MM.1S (cell line): ENCODE measurements at regions not wholly inside any gene's neighbourhood (a gene's known extent, or its start where the extent isn't known, plus 50 kb on each side); places are given as distances from the start of the nearest gene placed in this dataset.

Experiments used
- DNase-seq: peaks from one replicate; pipeline ENCODE4 v3.0.0-alpha.2; 2015
- H2AFZ ChIP-seq: fragments of 300-600 bp; sonication (generic); 2 replicates; pipeline ENCODE4 v1.6.0; 2016; ENCODE audit warnings: antibody characterized with exemption, low read length
- H3F3A ChIP-seq: fragments of 300-600 bp; sonication (generic); 2 replicates; pipeline ENCODE4 v1.6.1; 2016; ENCODE audit warnings: mild to moderate bottlenecking, antibody characterized with exemption, low read length, moderate library complexity, mixed read lengths; ENCODE audit not compliant: insufficient read depth
- H3K27ac ChIP-seq: fragments of 300-600 bp; sonication (generic); 2 replicates; pipeline ENCODE4 v1.5.1; 2016; ENCODE audit warnings: mild to moderate bottlenecking, low read length
- H3K27me3 ChIP-seq: fragments of 300-600 bp; sonication (generic); replicated peaks from 2 replicates; pipeline ENCODE4 v1.6.0; 2016; ENCODE audit warnings: low read length; ENCODE audit not compliant: insufficient read depth
- H3K36me3 ChIP-seq: fragments of 300-600 bp; sonication (generic); replicated peaks from 2 replicates; pipeline ENCODE4 v1.6.1; 2016; ENCODE audit warnings: mild to moderate bottlenecking, low read length, mixed read lengths; ENCODE audit not compliant: insufficient read depth
- H3K4me1 ChIP-seq: fragments of 300-600 bp; sonication (generic); 2 replicates; pipeline ENCODE4 v1.6.1; 2016; ENCODE audit warnings: low read length, mixed read lengths
- H3K4me2 ChIP-seq: fragments of 300-600 bp; sonication (generic); 2 replicates; pipeline ENCODE4 v1.6.0; 2016; ENCODE audit warnings: low read depth, low read length
- H3K4me3 ChIP-seq: fragments of 300-600 bp; sonication (generic); 2 replicates; pipeline ENCODE4 v1.5.1; 2016; ENCODE audit warnings: low read length, mixed read lengths
- H3K79me2 ChIP-seq: fragments of 300-600 bp; sonication (generic); 2 replicates; pipeline ENCODE4 v1.6.1; 2016; ENCODE audit warnings: mixed run types, low read length, mixed read lengths
- H3K9ac ChIP-seq: fragments of 300-600 bp; sonication (generic); 2 replicates; pipeline ENCODE4 v1.6.1; 2016; ENCODE audit warnings: low read length, mixed read lengths
- H3K9me2 ChIP-seq: fragments of 300-600 bp; sonication (generic); replicated peaks from 2 replicates; pipeline ENCODE4 v1.6.1; 2016; ENCODE audit warnings: mild to moderate bottlenecking, low read length, mixed read lengths; ENCODE audit not compliant: insufficient read depth
- H3K9me3 ChIP-seq: fragments of 300-600 bp; sonication (generic); replicated peaks from 2 replicates; pipeline ENCODE4 v1.6.1; 2016; ENCODE audit warnings: mild to moderate bottlenecking, low read length, mixed read lengths; ENCODE audit not compliant: insufficient read depth
- H4K20me1 ChIP-seq: fragments of 300-600 bp; sonication (generic); 2 replicates; pipeline ENCODE4 v1.6.1; 2016; ENCODE audit warnings: mild to moderate bottlenecking, low read length, moderate library complexity, mixed read lengths; ENCODE audit not compliant: insufficient read depth
- CTCF ChIP-seq: fragments of 300-600 bp; sonication (generic); IDR thresholded peaks from 2 replicates; pipeline ENCODE4 v1.5.1; 2016; ENCODE audit warnings: antibody characterized with exemption, low read length, mixed read lengths
- EZH2 ChIP-seq: fragments of 300-600 bp; sonication (generic); optimal IDR thresholded peaks from 2 replicates; pipeline ENCODE3; 2017; ENCODE audit warnings: low read depth, mild to moderate bottlenecking, antibody characterized with exemption, low read length, mixed read lengths
- EZH2phosphoT487 ChIP-seq: fragments of 300-600 bp; sonication (generic); IDR thresholded peaks from 2 replicates; pipeline ENCODE4 v1.6.1; 2018; ENCODE audit warnings: antibody characterized with exemption, low read length

GRCh38 chr3:81274671-81275070 is 486.8 kb downstream of the GBE1 start:
- H3K27ac ChIP-seq: no peak overlapping the region
- H3K9me2 ChIP-seq: no peaks in the 10 kb centered on the region
- H3K79me2 ChIP-seq: no peaks in the 10 kb centered on the region
- H3K9me3 ChIP-seq: no peaks in the 10 kb centered on the region
- no peak overlapping the region for H3K9ac ChIP-seq
- H3K4me3 ChIP-seq: no peak overlapping the region
- H3K4me2 ChIP-seq: no peak overlapping the region
- H2AFZ ChIP-seq: no peak overlapping the region
- no peak for TF ChIP-seq CTCF
- TF ChIP-seq EZH2phosphoT487: no peak
- no peak for TF ChIP-seq EZH2
- H3K27me3 ChIP-seq: no peaks in the 10 kb centered on the region
- no peaks in the 10 kb centered on the region for H4K20me1 ChIP-seq
- no peaks in the 10 kb centered on the region for H3K4me1 ChIP-seq
- H3K36me3 ChIP-seq: no peaks in the 10 kb centered on the region
- DNase-seq: no peak
- H3F3A ChIP-seq: no peaks in the 10 kb centered on the region

- no peaks in the 10 kb centered on the region for H3K27me3 ChIP-seq
- no peaks in the 10 kb centered on the region for H3K36me3 ChIP-seq
- no peak overlapping the region for H2AFZ ChIP-seq
- no peak overlapping the region for H3K4me3 ChIP-seq
- no peaks in the 10 kb centered on the region for H3K79me2 ChIP-seq
- no peaks in the 10 kb centered on the region for H3K9me3 ChIP-seq
- TF ChIP-seq EZH2phosphoT487 (no peak), CTCF (no peak), EZH2 (no peak)
- no peaks in the 10 kb centered on the region for H3K4me1 ChIP-seq
- no peaks in the 10 kb centered on the region for H4K20me1 ChIP-seq
- no peak overlapping the region for H3K9ac ChIP-seq
- H3F3A ChIP-seq: no peaks in the 10 kb centered on the region
- H3K27ac ChIP-seq: no peak overlapping the region
- no peaks in the 10 kb centered on the region for H3K9me2 ChIP-seq
- no peak for DNase-seq
- no peak overlapping the region for H3K4me2 ChIP-seq
Measured at GRCh38 chr3:81270603-81271379, 490.7 kb downstream of the GBE1 start.

GRCh38 chr3:81268526-81268925 is 492.9 kb downstream of the GBE1 start:
- no peak overlapping the region for H3K4me3 ChIP-seq
- no peaks in the 10 kb centered on the region for H3K79me2 ChIP-seq
- no peaks in the 10 kb centered on the region for H4K20me1 ChIP-seq
- no peaks in the 10 kb centered on the region for H3K9me2 ChIP-seq
- H3K4me2 ChIP-seq: no peak overlapping the region
- H3K36me3 ChIP-seq: no peaks in the 10 kb centered on the region
- H3K9ac ChIP-seq: no peak overlapping the region
- no peaks in the 10 kb centered on the region for H3K4me1 ChIP-seq
- H3K27ac ChIP-seq: no peak overlapping the region
- H3K27me3 ChIP-seq: no peaks in the 10 kb centered on the region
- DNase-seq: no peak
- TF ChIP-seq EZH2phosphoT487 (no peak), EZH2 (no peak), CTCF (no peak)
- H3F3A ChIP-seq: no peaks in the 10 kb centered on the region
- no peak overlapping the region for H2AFZ ChIP-seq
- no peaks in the 10 kb centered on the region for H3K9me3 ChIP-seq
